GM10266 (cell line): ENCODE measurements at regions not wholly inside any gene's neighbourhood (a gene's known extent, or its start where the extent isn't known, plus 50 kb on each side); places are given as distances from the start of the nearest gene placed in this dataset.
"Not testable (repeated sequence)": the region's sequence is repeated elsewhere in the genome, so short reads cannot be mapped to it uniquely, and the experiment has no call there.

Experiments used
- DNase-seq: peaks from one replicate; pipeline ENCODE4 v3.0.0; 2012; ENCODE audit errors: extremely low spot score
- TF ChIP-seq, protein P1 (sequence below): IDR thresholded peaks from 2 replicates; pipeline ENCODE4 v1.5.1; 2012; ENCODE audit warnings: mild to moderate bottlenecking, low read depth; ENCODE audit not compliant: control insufficient read depth, insufficient read depth; ENCODE audit errors: missing control alignments

GRCh38 chr3:56926947-56927282 is 125.2 kb upstream of the ARHGEF3 start:
- TF ChIP-seq, protein P1, sequence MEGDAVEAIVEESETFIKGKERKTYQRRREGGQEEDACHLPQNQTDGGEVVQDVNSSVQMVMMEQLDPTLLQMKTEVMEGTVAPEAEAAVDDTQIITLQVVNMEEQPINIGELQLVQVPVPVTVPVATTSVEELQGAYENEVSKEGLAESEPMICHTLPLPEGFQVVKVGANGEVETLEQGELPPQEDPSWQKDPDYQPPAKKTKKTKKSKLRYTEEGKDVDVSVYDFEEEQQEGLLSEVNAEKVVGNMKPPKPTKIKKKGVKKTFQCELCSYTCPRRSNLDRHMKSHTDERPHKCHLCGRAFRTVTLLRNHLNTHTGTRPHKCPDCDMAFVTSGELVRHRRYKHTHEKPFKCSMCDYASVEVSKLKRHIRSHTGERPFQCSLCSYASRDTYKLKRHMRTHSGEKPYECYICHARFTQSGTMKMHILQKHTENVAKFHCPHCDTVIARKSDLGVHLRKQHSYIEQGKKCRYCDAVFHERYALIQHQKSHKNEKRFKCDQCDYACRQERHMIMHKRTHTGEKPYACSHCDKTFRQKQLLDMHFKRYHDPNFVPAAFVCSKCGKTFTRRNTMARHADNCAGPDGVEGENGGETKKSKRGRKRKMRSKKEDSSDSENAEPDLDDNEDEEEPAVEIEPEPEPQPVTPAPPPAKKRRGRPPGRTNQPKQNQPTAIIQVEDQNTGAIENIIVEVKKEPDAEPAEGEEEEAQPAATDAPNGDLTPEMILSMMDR: no peak
- no peak for DNase-seq

DNA sequence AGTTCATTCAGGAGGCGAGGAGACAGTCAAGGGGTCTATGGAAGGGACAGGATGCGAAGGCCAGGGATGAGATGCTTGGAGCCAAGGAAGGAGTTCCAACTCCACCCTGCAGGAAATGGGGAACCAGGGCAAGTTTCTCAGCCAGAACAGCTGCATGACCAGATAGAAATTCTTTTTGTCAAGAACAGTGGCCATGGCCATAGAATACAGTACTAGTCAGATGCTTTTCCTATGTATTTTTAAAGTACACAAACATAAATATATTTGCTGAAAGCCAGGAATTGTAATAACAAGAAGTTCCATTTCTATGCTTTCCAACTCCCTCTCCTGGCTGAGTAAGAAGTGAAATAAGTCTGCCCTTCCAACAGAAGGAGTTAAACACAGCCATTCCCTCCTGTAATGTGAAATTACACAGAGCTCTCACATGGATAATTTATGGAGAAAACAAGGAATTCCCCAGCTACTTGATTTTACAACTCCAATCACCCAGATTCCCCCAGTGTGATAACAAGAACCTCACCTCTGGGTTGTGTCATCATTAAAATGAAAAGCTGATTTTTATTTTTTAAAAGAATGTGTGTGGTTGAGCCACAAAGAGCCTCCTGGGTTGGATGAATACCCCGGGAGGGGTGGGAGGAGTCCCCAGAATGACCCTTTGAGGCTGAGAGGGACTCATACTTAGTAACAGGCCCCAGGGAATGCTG is 124.6 kb upstream of the ARHGEF3 start:
- no peak for DNase-seq
- TF ChIP-seq, protein P1: no peak

GRCh38 chr3:56924700-56925099 is 123.0 kb upstream of the ARHGEF3 start:
- DNase-seq: not testable (repeated sequence)

DNA sequence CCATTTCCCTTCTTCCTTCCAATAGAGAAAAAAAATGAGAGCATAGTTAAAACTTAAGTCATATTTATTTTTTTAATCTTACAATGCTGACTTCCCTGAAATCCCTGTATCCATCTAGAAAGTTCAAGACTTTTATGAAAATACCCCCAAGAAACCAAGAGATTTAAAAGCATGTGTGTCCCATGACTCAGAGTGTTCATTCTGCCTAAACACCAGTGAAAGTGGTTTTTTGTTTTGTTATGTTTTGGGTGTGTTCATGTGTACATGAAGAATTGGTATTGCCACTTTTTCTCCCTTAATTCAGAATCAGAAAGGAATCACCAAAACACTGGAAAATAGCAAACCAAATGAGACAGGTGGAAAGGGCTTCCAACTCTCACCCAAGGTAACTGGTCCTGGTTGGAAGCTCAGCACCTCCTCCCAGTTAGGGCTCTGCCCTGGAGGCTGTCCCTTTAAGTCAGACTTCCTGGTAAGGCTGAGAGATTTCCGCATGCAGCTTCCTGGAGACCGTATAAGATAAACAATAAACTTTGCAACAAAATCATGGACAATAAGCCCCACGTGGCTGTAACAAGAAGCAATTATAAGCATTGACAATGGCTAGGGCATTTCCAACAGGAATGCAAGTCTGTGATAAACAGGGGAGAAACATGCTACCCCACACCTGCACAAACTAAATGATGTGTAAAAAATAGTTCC is 121.9 kb upstream of the ARHGEF3 start:
- TF ChIP-seq, protein P1: no peak
- DNase-seq: no peak

DNA sequence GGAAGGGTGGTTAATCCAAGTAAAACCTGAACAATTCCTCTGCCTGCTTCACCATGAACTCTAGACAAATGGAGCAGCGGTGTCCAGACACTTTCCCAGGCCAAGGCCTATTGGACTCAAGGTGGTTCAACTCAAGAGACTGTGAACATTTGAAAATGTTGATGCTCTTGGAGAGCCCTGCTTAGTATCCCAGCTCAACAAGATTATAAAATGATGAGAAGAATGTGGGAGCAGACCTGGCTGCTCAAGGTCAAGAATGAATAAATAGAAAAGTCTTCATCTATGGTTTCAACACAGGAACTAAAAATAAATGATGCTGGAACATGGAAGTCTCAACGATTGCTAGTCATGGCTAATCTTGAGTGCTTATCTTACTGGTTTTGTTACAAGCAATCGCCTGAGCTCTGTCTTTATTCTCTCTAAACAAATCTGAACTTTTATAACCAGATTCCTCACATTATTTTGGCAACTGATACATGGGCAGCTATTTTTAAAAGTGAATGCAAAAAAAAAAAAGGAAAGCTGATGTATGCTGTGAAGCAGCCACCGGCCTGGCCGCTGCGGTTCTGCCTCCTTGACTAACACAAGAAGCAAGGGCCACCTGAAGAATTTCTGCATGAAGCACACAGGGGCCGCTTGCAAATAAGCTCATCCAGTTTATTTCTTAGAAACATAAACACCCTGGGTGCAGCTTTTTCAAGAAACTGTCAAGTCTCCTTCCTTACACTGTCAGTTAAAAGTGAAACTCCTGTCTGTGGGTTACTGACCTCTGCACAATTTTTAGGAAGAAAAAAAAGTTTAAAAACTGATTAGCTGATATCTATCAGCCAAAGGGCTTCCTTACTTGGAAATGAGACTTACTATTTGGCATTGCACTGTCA is 120.1 kb upstream of the ARHGEF3 start:
- TF ChIP-seq, protein P1: no peak
- no peak for DNase-seq

- DNase-seq: no peak
- TF ChIP-seq, protein P1: no peak
Measured at GRCh38 chr3:56919797-56920195, 118.0 kb upstream of the ARHGEF3 start.

DNA sequence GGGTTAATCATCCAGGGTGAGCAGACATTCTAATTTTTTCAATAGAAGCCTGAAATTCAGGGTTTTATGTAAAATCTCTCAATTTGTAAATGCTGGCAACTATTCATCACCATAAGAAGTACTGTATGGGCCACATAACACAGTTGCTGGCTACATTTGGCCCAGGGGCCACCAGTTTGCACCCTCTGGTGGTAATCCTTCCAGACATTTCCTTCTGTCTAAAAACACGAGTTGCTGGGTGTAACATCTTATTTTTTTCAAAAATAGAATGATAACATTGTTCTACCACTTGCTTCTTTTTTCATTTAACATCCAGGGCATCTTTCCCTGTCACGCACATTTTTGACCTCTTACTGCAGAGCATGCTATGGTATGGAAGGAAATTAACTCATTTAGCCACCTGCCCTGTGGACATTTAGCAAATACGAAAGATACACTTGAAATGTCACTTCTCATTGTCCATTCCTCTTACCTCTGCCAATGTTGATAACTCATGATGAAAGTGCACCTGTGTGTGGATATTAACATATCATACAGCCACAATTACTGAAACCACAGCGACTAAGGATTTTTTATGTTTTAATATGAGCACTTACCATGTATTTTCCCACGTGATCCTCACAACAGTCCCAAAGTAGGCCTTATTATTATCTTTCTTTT is 117.5 kb upstream of the ARHGEF3 start:
- TF ChIP-seq, protein P1: no peak
- DNase-seq: no peak
